GM21360 (cell line): ENCODE measurements at regions not wholly inside any gene's neighbourhood (a gene's known extent, or its start where the extent isn't known, plus 50 kb on each side); places are given as distances from the start of the nearest gene placed in this dataset.

Source experiments
- ATAC-seq: cut with Tn5 transposase; IDR thresholded peaks from one replicate; pipeline ENCODE4 v1.9.1; 2021; ENCODE audit warnings: mild to moderate bottlenecking, moderate library complexity; ENCODE audit not compliant: unreplicated experiment

DNA sequence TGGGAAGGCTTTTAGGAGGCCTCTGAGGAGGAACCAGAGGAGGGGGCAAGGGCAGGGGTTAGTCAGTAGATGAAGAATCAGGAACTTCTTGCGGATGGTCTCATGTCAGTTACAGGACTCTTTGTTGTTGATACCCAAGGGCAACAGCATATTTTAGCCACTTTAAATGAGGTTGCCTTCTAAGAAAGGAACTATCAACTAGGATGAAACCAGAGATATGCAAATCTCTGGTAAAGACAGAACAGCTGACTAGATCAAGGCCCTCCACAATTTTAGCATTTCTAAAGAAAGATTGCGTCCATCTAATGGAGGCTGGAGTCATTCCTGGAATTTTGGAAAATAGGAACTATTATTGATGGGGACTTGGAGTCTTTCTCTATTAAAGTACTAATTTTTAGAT is 57.7 kb upstream of the KLF4 start:
- no peak for ATAC-seq

GRCh38 chr9:107546859-107547258 is 57.3 kb upstream of the KLF4 start:
- ATAC-seq, result no peak

DNA sequence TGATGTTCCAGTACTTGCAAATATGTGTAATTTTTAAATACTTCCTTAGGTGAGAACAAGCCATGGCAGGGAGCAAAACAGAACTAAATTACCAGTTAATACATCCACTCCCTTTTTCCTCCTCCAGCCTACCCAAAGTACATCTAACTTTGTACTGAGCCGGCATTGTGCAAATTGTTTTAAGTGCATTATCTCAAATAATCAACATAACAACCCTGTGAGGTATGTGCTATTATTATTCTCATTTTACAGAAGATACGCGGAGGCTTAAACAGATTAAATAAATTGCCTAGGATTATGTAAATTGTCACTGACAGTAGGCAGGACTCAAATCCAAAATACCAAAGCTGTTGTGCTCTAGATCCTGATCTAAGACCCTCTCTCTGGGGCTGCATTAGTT is 55.5 kb upstream of the KLF4 start:
- no peak for ATAC-seq

GRCh38 chr9:107542411-107543157 is 53.0 kb upstream of the KLF4 start:
- no peak for ATAC-seq

GRCh38 chr9:107541523-107541922 is 52.0 kb upstream of the KLF4 start:
- peak; percentile 80 for ATAC-seq

GRCh38 chr9:107540164-107540561 is 50.6 kb upstream of the KLF4 start:
- no peak for ATAC-seq

DNA sequence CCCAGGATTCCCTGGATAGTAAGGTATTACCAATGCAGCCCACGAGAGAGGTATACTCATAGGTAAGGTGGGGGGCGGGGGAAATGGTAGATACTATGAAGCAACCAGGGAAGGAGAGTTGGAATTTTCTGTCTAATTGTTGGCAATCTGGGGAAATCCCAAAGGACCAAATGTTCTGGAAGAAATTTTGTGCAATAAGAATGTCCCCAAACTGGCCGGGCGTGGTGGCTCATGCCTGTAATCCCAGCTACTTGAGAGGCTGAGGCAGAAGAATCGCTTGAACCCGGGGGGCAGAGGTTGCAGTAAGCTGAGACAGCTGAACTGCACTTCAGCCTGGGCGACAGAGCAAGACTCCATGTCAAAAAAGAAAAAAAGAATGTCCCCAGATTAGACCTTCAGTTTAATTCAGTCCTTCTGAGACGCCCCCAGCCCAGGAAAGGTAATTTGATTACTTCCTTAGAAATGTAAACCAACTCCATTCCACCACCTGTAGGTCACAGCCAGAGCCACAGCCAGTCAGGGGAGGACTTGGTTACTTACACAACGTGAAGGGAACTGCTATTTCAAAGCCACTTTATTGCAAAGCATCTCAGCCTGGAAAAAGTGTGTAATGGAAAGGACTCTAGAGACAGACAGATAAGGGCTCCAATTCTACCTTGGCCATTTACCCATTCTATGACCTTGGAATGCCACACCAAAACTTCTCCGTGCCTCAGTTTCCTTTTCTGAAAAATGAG is 50.0 kb upstream of the KLF4 start:
- no peak for ATAC-seq
